NT2/D1 (cell line): ENCODE measurements at regions not wholly inside any gene's neighbourhood (a gene's known extent, or its start where the extent isn't known, plus 50 kb on each side); places are given as distances from the start of the nearest gene placed in this dataset.

ENCODE experiments used
- SUZ12 ChIP-seq: IDR thresholded peaks from 2 replicates; pipeline ENCODE4 v1.6.1; 2011; ENCODE audit not compliant: insufficient read length, insufficient read depth; ENCODE audit errors: extremely low read depth
- YY1 ChIP-seq: IDR thresholded peaks from 2 replicates; pipeline ENCODE4 v1.6.1; 2011; ENCODE audit not compliant: insufficient read length, insufficient read depth

- TF ChIP-seq YY1 (no peak), SUZ12 (no peak)
Observed at GRCh38 chr6:4472969-4473642, 303.1 kb upstream of the CDYL start.
